Stimulated activated CD4-positive, alpha-beta T cell treated with anti-CD3 and anti-CD28 coated beads, Interleukin-4, amount 100 ng/mL, for 4 hours (primary cell): ENCODE measurements at regions not wholly inside any gene's neighbourhood (a gene's known extent, or its start where the extent isn't known, plus 50 kb on each side); places are given as distances from the start of the nearest gene placed in this dataset.

Source experiments
- DNase-seq, 2 experiments: peaks; one replicate each; pipeline ENCODE4 v3.0.0-alpha.2; 2020

DNA sequence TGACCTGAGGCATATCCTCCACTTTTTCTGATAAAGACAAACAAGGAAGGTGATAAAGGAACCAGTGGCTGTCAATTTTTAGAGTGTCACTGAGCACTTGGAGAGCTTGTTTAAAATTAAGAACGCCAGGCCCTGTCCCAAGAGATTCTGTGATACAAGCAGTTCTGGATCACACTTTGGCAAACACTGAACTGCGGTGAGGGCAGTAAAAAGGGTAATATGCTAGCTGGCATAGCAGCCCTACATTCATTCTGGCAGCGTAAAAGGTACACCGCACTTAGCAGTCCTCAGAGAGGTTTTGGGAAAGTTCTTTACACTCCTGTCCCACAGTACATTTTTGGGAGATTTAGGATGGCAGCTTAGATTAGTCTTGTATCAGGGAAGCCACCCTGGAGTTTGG lies 101.3 kb upstream of the CCDC150 start:
- DNase-seq = no peak

- no peak for DNase-seq
Observed at GRCh38 chr2:196538646-196539045, 100.9 kb upstream of the CCDC150 start.

DNA sequence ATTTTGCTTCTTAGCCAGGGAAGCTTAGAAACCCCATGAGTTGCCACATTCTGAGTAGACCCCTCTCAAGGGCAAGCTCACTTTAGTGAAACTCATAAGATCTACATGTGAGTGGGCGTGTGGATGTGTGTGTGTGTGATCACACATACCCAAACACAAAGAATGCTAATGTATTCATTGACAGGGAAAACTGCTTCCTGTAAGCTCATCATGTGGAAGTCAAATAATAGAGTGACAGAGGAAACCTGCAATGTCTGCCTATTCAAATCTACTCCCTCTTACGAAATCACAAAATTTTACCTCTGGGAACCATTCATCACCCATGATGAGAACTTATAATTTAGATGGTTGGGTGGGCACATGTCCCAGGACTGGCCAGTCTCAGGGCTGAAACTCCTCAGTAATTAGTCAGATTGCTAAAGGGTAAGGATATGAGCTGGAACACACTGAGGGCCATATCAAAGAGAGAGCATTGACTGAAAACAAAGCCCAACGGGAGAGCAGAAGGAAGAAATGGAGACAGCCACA lies 94.5 kb upstream of the CCDC150 start:
- no peak for DNase-seq

DNA sequence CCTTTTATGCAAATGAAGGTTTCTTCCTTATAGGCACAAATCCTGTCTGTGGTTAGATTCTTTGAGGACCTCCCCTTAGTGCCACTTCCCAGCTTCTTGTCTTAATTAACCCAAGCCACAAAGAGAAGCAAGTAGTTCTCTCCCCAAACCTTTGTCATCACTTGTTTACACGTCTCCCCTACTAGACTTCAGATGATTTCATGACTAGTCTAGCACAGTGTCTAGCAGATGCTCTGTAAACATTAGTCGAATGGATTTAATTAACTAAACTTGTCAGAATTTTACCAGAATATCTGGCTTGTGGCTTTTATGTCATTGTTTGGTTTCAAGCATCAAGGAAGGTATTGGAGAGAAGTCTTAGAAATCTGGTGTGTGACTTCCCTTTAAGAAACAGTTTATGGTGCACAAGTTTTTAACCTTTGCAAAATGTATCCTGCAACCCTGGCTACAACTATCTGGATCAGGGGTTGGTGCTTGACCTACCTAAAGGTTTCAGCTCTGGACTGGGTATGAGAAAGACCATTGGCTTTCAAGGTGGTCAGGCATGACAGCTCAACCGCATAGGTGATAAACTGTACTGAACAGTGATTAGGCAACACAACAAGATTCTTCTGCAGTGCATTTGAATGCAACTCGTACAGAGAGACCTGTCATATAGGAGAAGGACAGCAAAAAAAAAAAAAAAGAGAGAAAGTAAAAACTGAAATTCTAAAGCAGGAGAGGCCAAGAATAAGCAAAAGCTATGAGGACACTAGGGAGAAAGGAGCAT lies 93.2 kb upstream of the CCDC150 start:
- no peak for DNase-seq

DNA sequence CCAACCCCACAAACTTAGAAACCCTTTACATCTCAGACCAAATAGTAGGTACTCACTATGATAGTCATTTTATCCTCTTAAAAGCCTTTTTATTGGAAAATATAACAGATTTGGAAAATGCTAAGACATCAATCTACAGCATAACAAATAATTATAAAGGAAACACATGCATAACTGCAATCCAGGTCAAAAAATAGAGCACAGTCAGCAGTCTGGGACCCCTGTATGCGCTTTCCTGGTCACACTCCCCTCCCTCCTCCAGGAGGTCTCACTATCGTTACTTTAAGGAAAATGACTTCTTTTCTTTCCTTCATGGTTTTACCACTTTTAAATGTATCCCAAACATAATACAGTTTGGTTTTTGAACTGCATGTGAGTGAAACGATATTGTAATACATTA lies 90.5 kb upstream of the CCDC150 start:
- DNase-seq = no peak

- DNase-seq = no peak
Observed at GRCh38 chr2:196551014-196551413, 88.5 kb upstream of the CCDC150 start.

- DNase-seq = no peak
Observed at GRCh38 chr2:196555161-196555560, 84.4 kb upstream of the CCDC150 start.

GRCh38 chr2:196555726-196556125 lies 83.8 kb upstream of the CCDC150 start:
- DNase-seq = no peak

- DNase-seq = no peak
Observed at GRCh38 chr2:196558497-196558896, 81.0 kb upstream of the CCDC150 start.

DNA sequence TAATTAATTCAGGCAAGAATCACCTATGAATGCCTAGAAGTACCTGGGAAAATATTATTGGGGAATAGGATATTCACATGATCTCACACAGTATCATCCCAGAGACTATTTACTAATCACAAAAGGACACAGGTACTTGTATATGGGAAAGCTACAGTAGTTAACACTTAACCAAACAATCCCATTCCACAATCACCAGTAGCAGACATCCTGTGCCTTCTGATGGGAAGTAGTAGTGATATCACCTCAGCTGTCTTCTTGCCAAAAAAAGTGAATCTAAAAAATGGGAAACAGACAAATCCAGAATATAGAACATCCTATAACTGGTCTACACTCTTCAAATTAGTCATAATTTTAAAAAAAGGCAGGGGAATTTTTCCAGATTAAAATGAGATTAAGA lies 75.6 kb upstream of the CCDC150 start:
- DNase-seq = no peak

- DNase-seq = no peak
Observed at GRCh38 chr2:196565106-196565765, 74.3 kb upstream of the CCDC150 start.

DNA sequence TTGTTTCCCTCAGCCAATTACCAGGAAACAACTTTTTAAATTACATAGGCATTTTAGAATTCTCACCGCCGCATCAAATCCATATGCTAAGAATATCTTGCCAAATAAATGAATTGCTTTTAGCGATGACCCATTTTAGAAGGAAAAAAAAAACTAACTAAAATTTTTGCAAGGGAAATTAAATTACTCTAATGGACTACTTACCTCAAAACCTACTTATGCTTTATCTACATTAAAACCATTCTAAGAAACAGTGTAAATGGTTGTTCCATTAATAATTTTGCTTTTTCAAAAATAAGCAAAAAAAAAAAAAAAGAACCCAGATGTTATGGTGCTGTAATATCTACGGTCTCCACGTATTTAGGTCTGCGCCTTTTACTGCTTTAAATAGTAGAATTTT lies 73.5 kb upstream of the CCDC150 start:
- no peak for DNase-seq

DNA sequence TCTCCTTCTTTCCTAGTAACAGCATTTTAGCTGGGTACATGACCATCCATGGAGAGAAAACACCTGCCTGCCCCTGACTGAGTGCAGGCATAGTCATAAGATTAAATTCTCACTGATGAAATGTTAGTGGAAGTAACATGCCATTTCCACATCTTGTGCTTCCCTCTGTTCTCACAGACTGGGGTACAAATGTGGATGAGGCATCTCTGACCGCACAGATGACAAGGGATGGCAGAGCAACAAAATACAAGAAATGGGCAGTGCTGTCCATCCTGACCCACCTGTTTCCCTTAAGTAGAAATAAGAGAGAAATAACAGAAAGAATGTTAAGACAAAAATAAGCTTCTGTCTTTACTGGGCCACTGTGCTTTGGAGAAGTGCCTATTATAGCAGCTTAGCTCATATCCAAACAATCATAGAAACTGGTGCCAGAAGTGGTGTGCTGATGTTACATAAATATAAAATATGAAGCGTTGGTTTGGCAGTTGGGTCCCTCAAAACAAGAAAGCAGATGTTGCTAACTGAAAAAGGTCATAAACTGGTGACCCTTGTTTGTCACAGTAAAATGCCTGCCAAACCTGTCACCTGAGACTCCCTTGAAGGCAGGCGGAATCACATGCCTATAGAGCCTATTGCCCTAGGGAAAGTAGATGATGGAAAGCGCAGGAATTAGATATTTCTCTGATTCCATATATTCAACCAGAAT lies 72.4 kb upstream of the CCDC150 start:
- DNase-seq = no peak

GRCh38 chr2:196568506-196568905 lies 71.0 kb upstream of the CCDC150 start:
- no peak for DNase-seq

GRCh38 chr2:196584903-196585302 lies 54.6 kb upstream of the CCDC150 start:
- no peak for DNase-seq

DNA sequence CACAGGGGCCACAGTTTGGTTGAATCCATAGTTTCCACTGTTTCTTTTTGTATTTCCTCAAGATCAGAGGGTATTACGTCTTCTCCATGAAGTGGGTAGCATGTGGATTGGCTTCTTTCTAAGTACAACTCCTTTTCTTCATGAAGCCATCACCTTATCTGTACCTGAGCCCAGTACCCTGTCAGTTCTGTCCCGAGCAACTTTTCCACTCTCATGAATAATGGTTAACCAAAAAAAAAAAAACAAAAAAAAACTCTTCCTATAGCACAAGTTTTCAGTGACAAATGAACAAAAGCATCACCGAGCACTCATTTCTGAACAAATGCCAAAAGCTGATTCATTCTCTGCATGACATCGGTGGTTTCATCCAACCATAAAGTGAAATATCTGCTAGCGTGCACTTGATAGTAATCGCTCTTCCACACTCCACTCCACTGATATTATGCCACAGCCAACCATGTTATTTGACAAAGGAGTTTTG lies 53.0 kb upstream of the CCDC150 start:
- no peak for DNase-seq

- DNase-seq = no peak
Observed at GRCh38 chr2:196587056-196587455, 52.5 kb upstream of the CCDC150 start.

DNA sequence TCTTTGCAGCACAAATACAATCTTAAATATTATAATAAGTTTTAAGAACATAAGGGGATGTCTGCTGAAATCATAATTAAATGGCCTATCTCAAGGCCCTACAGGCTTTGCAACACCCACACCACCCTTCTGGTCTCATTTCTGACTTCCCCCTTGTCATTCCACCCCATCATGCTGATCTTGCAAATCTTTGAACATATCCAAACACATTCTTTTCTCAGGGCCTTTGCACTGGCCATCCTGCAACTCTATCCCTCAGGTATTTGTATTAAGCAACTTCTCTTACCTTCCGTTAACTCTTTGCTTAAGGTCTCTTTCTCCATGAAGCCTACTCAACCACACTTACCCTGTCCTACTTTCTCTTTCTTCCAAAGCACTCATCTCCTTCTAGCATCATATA lies 51.8 kb upstream of the CCDC150 start:
- no peak for DNase-seq

DNA sequence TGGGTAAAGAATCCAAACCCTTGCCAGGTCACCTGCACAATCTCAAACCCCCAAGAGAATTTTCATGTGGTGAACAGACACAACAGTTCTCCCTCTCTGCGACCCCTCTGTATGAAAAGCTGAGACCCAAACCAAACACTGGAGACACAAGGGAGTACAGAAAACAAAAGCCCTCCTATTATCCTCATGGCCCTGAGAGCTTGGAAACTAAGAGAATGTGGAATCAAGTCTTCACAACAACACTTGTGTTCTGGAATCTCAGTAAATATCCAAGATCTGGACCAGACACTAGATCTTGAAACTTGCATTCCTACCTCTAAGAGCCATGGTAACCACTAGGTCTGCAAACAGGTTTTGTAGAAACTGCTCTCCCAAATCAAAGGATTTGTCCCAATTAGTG lies 50.1 kb upstream of the CCDC150 start:
- DNase-seq = no peak
